Upper lobe of left lung (tissue), 6 donors: ENCODE measurements at regions not wholly inside any gene's neighbourhood (a gene's known extent, or its start where the extent isn't known, plus 50 kb on each side); places are given as distances from the start of the nearest gene placed in this dataset.
A peak's percentile ranks its signal among the peaks of the same experiment; 100 is the strongest.

Source experiments
- ATAC-seq, 2 donors: fragments of 200-7000 bp; cut with Tn5 transposase; one replicate each; pipeline ENCODE4 v1.9.1; 2022; ENCODE audit warnings: mild to moderate bottlenecking in 2 of 2, moderate library complexity in 2 of 2; ENCODE audit not compliant: low FRiP score in 2 of 2
- DNase-seq, 2 donors: peaks; one replicate each; pipeline ENCODE4 v3.0.0-alpha.2; 2019 to 2020
- H3K27ac ChIP-seq, 4 donors: fragments of 200-600 bp; sonication (generic); one replicate each; pipeline ENCODE4 v1.5.1; 2016 to 2019
- H3K27me3 ChIP-seq, 4 donors: fragments of 200-600 bp; sonication (generic); one replicate each; pipeline ENCODE4 v1.5.1; 2017 to 2019
- H3K36me3 ChIP-seq, 4 donors: fragments of 200-600 bp; sonication (generic); one replicate each; pipeline ENCODE4 v1.5.1; 2016 to 2019
- H3K4me1 ChIP-seq, 4 donors: fragments of 200-600 bp; sonication (generic); one replicate each; pipeline ENCODE4 v1.5.1; 2018 to 2019
- H3K4me3 ChIP-seq, 4 donors: fragments of 200-600 bp; sonication (generic); one replicate each; pipeline ENCODE4 v1.5.1; 2017 to 2019; ENCODE audit warnings: mild to moderate bottlenecking in 2 of 4, moderate library complexity in 1 of 4
- H3K9me3 ChIP-seq, 4 donors: fragments of 200-600 bp; sonication (generic); one replicate each; pipeline ENCODE4 v1.5.1; 2018 to 2019
- CTCF ChIP-seq, 6 experiments: fragments of 450-650 bp in 4 of 6; fragments of 200-600 bp in 2 of 6; sonication (generic) in 2 of 6; IDR thresholded peaks; one replicate each; pipeline ENCODE4 v1.5.1; 2016 to 2019; ENCODE audit warnings: antibody characterized with exemption in 6 of 6
- EP300 ChIP-seq, 4 donors: sonication (generic); formaldehyde crosslinking; IDR thresholded peaks; one replicate each; pipeline ENCODE4 v1.5.1; 2017; ENCODE audit warnings: antibody characterized with exemption in 4 of 4, control low read depth in 2 of 4
- POLR2A ChIP-seq, 4 donors: fragments of 450-650 bp; IDR thresholded peaks; one replicate each; pipeline ENCODE4 v1.5.1; 2016 to 2017; ENCODE audit warnings: antibody characterized with exemption in 4 of 4, mild to moderate bottlenecking in 2 of 4
- POLR2AphosphoS5 ChIP-seq, 2 donors: sonication (generic); formaldehyde crosslinking; IDR thresholded peaks; one replicate each; pipeline ENCODE4 v1.5.1; 2017; ENCODE audit warnings: antibody characterized with exemption in 2 of 2
- WGBS, 2 donors: methylation state at CpG; one replicate each; pipeline ENCODE4 v1.1.5; 2017 to 2018; 5-methylcytosine and 5-hydroxymethylcytosine counted together
- donor health status: DM: no; HTN: no; CAD: no; lungs with moderate emphysema.
- donor health status: DM: no; HTN: yes; CAD: no; lungs with severe emphysema.

DNA sequence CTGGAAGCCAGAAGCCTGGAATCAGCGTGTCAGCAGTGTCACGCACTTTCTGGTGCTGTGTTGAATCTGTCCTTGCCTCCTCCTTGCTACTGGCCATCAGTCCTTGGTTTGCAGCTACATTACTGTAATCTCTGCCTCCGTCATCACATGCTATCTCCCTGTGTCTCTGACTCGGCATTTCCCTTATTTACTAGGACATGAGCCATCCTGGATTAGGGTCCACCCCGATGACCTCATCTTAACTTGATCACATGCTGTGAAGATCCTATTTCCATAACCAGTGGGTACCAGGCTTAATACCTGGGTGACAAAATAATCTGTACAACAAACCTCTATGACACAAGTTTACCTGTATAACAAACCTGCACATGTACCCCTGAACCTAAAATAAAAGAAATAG is 518.0 kb upstream of the KLF6 start:
- Histone ChIP-seq H3K4me3 (no peak overlapping the region), H3K4me1 (no peaks in the 10 kb centered on the region), H3K9me3 (no peaks in the 10 kb centered on the region), H3K36me3 (no peaks in the 10 kb centered on the region), H3K27ac (no peak overlapping the region), H3K27me3 (no peaks in the 10 kb centered on the region)
- DNase-seq = no peak
- TF ChIP-seq EP300 (IDR thresholded peaks at IDR 0.05) = peak in 1 of 4 donors; percentile 16
- no peak for TF ChIP-seq CTCF (IDR thresholded peaks at IDR 0.05)
- WGBS, 2 donors = 85 to 88% methylated on average over 5 of the region's 5 CpGs
- no peak for ATAC-seq

GRCh38 chr10:4301291-4302045 is 516.5 kb upstream of the KLF6 start:
- TF ChIP-seq POLR2A (IDR thresholded peaks at IDR 0.05) (no peak), POLR2AphosphoS5 (IDR thresholded peaks at IDR 0.05) (no peak), EP300 (IDR thresholded peaks at IDR 0.05) (no peak), CTCF (IDR thresholded peaks at IDR 0.05) (no peak)
- WGBS, 2 donors = 55 to 61% methylated on average over 6 of the region's 6 CpGs
- H3K4me3 ChIP-seq = no peak overlapping the region
- no peak for ATAC-seq
- H3K9me3 ChIP-seq = no peaks in the 10 kb centered on the region
- H3K27ac ChIP-seq = no peak overlapping the region
- H3K27me3 ChIP-seq = no peaks in the 10 kb centered on the region
- DNase-seq = no peak
- H3K36me3 ChIP-seq = no peaks in the 10 kb centered on the region
- H3K4me1 ChIP-seq = no peaks in the 10 kb centered on the region

DNA sequence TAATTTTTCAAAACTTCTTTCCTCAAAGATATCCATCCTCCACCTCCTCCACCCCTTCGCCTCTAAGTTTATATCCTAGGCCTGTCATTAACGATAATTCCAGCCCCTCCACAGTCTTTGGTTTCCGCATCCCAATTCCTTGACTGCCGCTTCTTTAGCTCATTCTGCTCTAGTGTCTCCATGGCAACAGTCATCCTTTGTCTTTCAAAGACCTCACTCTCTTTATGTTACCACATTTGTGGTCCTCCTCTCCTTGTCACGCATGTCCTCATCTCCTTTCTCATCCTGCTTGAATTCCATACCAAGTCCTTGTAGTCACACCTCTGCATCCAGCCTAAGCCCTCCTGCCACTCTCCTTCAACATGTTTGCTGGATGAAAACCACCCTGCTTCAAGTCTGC is 511.2 kb upstream of the KLF6 start:
- no peaks in the 10 kb centered on the region for H3K9me3 ChIP-seq
- DNase-seq (no peak), ATAC-seq (no peak)
- H3K36me3 ChIP-seq = no peaks in the 10 kb centered on the region
- H3K27me3 ChIP-seq = no peaks in the 10 kb centered on the region
- H3K27ac ChIP-seq = no peak overlapping the region
- TF ChIP-seq POLR2A (IDR thresholded peaks at IDR 0.05) (no peak), POLR2AphosphoS5 (IDR thresholded peaks at IDR 0.05) (no peak), EP300 (IDR thresholded peaks at IDR 0.05) (no peak), CTCF (IDR thresholded peaks at IDR 0.05) (no peak)
- WGBS, 2 donors = 99% methylated on average over 5 of the region's 5 CpGs
- H3K4me3 ChIP-seq = no peak overlapping the region
- no peaks in the 10 kb centered on the region for H3K4me1 ChIP-seq

- no peak overlapping the region for H3K4me3 ChIP-seq
- no peak for ATAC-seq
- WGBS, 2 donors = 93 to 94% methylated on average over 12 to 16 of the region's 16 CpGs
- no peaks in the 10 kb centered on the region for H3K4me1 ChIP-seq
- H3K9me3 ChIP-seq = no peaks in the 10 kb centered on the region
- no peak overlapping the region for H3K27ac ChIP-seq
- no peak for TF ChIP-seq POLR2AphosphoS5 (IDR thresholded peaks at IDR 0.05)
- no peak for TF ChIP-seq CTCF (IDR thresholded peaks at IDR 0.05)
- TF ChIP-seq POLR2A (IDR thresholded peaks at IDR 0.05) = no peak
- no peak for TF ChIP-seq EP300 (IDR thresholded peaks at IDR 0.05)
- peak in 1 of 2 donors; percentile 13 for DNase-seq
- H3K27me3 ChIP-seq = no peaks in the 10 kb centered on the region
- H3K36me3 ChIP-seq = no peaks in the 10 kb centered on the region
Observed at GRCh38 chr10:4294996-4295792, 510.2 kb upstream of the KLF6 start.
